H1 (cell line): ENCODE measurements at regions not wholly inside any gene's neighbourhood (a gene's known extent, or its start where the extent isn't known, plus 50 kb on each side); places are given as distances from the start of the nearest gene placed in this dataset.

ENCODE experiments used
- CTCF ChIA-PET: fragments of 300-600 bp; sonication (Branson Sonifier 250); formaldehyde crosslinking; loops from one replicate; lab custom pipeline; 2021; ENCODE audit not compliant: partially characterized antibody; lab: Charles Lee
- POLR2A ChIA-PET: fragments of 300-600 bp; sonication (Branson Sonifier 250); formaldehyde crosslinking; loops from one replicate; lab custom pipeline; 2021; ENCODE audit warnings: inconsistent platforms; ENCODE audit not compliant: partially characterized antibody; lab: Charles Lee
- DNase-seq, 2 experiments: peaks; one replicate each; pipeline versions ENCODE4 v3.0.0 to v3.0.0-alpha.2; 2010 to 2022; ENCODE audit warnings: low spot score in 2 of 2, low read depth in 1 of 2, mixed read lengths in 1 of 2
- FAIRE-seq: peaks from 2 replicates; lab custom pipeline; 2011; peaks lifted over from hg19 to GRCh38; lab: Jason Lieb, UNC
- H2AFZ ChIP-seq: 2 replicates; pipeline ENCODE4 v1.8.1; 2012; ENCODE audit warnings: low read length, inconsistent platforms
- H2AK5ac ChIP-seq: 2 replicates; pipeline ENCODE4 v1.6.1; 2013; ENCODE audit warnings: low read depth, low read length
- H2BK120ac ChIP-seq: replicated peaks from 2 replicates; pipeline ENCODE3; 2013; ENCODE audit warnings: low read depth, low read length, inconsistent platforms
- H2BK12ac ChIP-seq: 2 replicates; pipeline ENCODE4 v1.6.1; 2013; ENCODE audit warnings: low read depth, low read length
- H2BK15ac ChIP-seq: 2 replicates; pipeline ENCODE4 v1.6.1; 2013; ENCODE audit warnings: low read length
- H2BK20ac ChIP-seq: 2 replicates; pipeline ENCODE4 v1.6.1; 2013; ENCODE audit warnings: low read length
- H2BK5ac ChIP-seq: 2 replicates; pipeline ENCODE4 v1.6.1; 2013; ENCODE audit warnings: low read depth, low read length
- H3K14ac ChIP-seq: 2 replicates; pipeline ENCODE4 v1.6.1; 2013; ENCODE audit warnings: inconsistent platforms; ENCODE audit not compliant: insufficient read length
- H3K18ac ChIP-seq: 2 replicates; pipeline ENCODE4 v1.6.1; 2013; ENCODE audit warnings: low read length; ENCODE audit errors: extremely low read depth
- H3K23ac ChIP-seq: 2 replicates; pipeline ENCODE4 v1.6.1; 2013; ENCODE audit warnings: inconsistent platforms; ENCODE audit not compliant: insufficient read length
- H3K23me2 ChIP-seq: 2 replicates; pipeline ENCODE4 v1.6.1; 2013; ENCODE audit warnings: low read depth, low read length
- H3K27ac ChIP-seq: 2 replicates; pipeline ENCODE4 v1.6.1; 2011; ENCODE audit warnings: low read depth, low read length, inconsistent platforms
- H3K27me3 ChIP-seq, 4 experiments: replicated peaks in 1 of 4; 1 replicate in 1 of 4; 2 replicates in 3 of 4; pipeline versions ENCODE4 v1.6.1 to v1.8.1; 2011 to 2013; ENCODE audit warnings: low read length in 3 of 4, mild to moderate bottlenecking in 3 of 4, inconsistent platforms in 2 of 4, mixed read lengths in 2 of 4, moderate library complexity in 1 of 4; ENCODE audit not compliant: control insufficient read depth in 3 of 4, insufficient read depth in 3 of 4; ENCODE audit errors: extremely low read depth in 1 of 4
- H3K36me3 ChIP-seq, 4 experiments: 2 replicates each; pipeline versions ENCODE4 v1.6.1 to v1.8.1; 2011 to 2013; ENCODE audit warnings: mild to moderate bottlenecking in 4 of 4, low read length in 3 of 4, moderate library complexity in 2 of 4, control low read depth in 1 of 4, inconsistent platforms in 1 of 4; ENCODE audit not compliant: insufficient read depth in 4 of 4, control insufficient read depth in 2 of 4
- H3K4ac ChIP-seq: replicated peaks from 2 replicates; pipeline ENCODE3; 2013; ENCODE audit warnings: low read length, low read depth, mixed read lengths, inconsistent platforms; ENCODE audit not compliant: insufficient read length
- H3K4me1 ChIP-seq, 4 experiments: replicated peaks in 1 of 4; 1 replicate in 1 of 4; 2 replicates in 3 of 4; pipeline versions ENCODE4 v1.6.1 to v1.8.1; 2011 to 2013; ENCODE audit warnings: low read length in 3 of 4, inconsistent platforms in 2 of 4, mixed read lengths in 1 of 4; ENCODE audit not compliant: insufficient read depth in 4 of 4, control insufficient read depth in 3 of 4
- H3K4me2 ChIP-seq, 2 experiments: 2 replicates each; pipeline versions ENCODE4 v1.6.1 to v1.8.1; 2011 to 2013; ENCODE audit warnings: low read depth in 2 of 2, low read length in 2 of 2, control low read depth in 1 of 2, inconsistent platforms in 1 of 2, mild to moderate bottlenecking in 1 of 2; ENCODE audit not compliant: insufficient read depth in 1 of 2
- H3K4me3 ChIP-seq, 4 experiments: fragments of 200-600, 300-600 bp in 1 of 4; sonication (generic), shearing (Covaris generic), sonication (Bioruptor Twin) in 1 of 4; 2 replicates each; pipeline versions ENCODE4 v1.5.1 to v1.8.1; 2011 to 2016; ENCODE audit warnings: low read length in 4 of 4, low read depth in 3 of 4, control low read depth in 2 of 4, inconsistent platforms in 2 of 4, mild to moderate bottlenecking in 2 of 4, mixed read lengths in 1 of 4, moderate library complexity in 1 of 4; ENCODE audit not compliant: insufficient read depth in 2 of 4; ENCODE audit errors: extremely low read depth in 1 of 4
- H3K56ac ChIP-seq: replicated peaks from 2 replicates; pipeline ENCODE3; 2013; ENCODE audit warnings: low read depth, mild to moderate bottlenecking, mixed read lengths, low read length, inconsistent platforms; ENCODE audit not compliant: insufficient read length
- H3K79me1 ChIP-seq: 2 replicates; pipeline ENCODE4 v1.6.1; 2013; ENCODE audit warnings: low read depth, low read length, control low read depth
- H3K79me2 ChIP-seq, 2 experiments: 2 replicates each; pipeline versions ENCODE4 v1.6.1 to v1.8.1; 2012 to 2013; ENCODE audit warnings: low read length in 2 of 2, mild to moderate bottlenecking in 2 of 2, inconsistent platforms in 1 of 2; ENCODE audit not compliant: insufficient read depth in 2 of 2, control insufficient read depth in 1 of 2
- H3K9ac ChIP-seq, 4 experiments: replicated peaks in 1 of 4; 1 replicate in 1 of 4; 2 replicates in 3 of 4; pipeline versions ENCODE4 v1.6.1 to v1.8.1; 2011 to 2013; ENCODE audit warnings: low read depth in 3 of 4, low read length in 3 of 4, control low read depth in 2 of 4, mild to moderate bottlenecking in 2 of 4, moderate library complexity in 2 of 4, inconsistent platforms in 1 of 4; ENCODE audit errors: extremely low read depth in 1 of 4
- H3K9me3 ChIP-seq, 2 experiments: 2 replicates each; pipeline versions ENCODE4 v1.6.1 to v1.8.1; 2012 to 2013; ENCODE audit warnings: mild to moderate bottlenecking in 2 of 2, moderate library complexity in 2 of 2, control low read depth in 1 of 2, inconsistent platforms in 1 of 2, low read depth in 1 of 2, low read length in 1 of 2, mixed read lengths in 1 of 2; ENCODE audit not compliant: insufficient read depth in 2 of 2
- H4K20me1 ChIP-seq, 2 experiments: replicated peaks in 1 of 2; 2 replicates each; pipeline versions ENCODE3 to v1.8.1; 2011 to 2013; ENCODE audit warnings: inconsistent platforms in 2 of 2, low read length in 2 of 2, mild to moderate bottlenecking in 1 of 2; ENCODE audit not compliant: insufficient read depth in 2 of 2, control insufficient read depth in 1 of 2
- H4K5ac ChIP-seq: 2 replicates; pipeline ENCODE4 v1.6.1; 2013; ENCODE audit warnings: low read length, low read depth, mixed read lengths, inconsistent platforms; ENCODE audit not compliant: insufficient read length
- H4K8ac ChIP-seq: 2 replicates; pipeline ENCODE4 v1.8.0; 2013; ENCODE audit warnings: mild to moderate bottlenecking, moderate library complexity, low read length, inconsistent platforms; ENCODE audit not compliant: insufficient read depth; ENCODE audit errors: extremely low read depth
- H4K91ac ChIP-seq: replicated peaks from 2 replicates; pipeline ENCODE3; 2013; ENCODE audit warnings: low read length, mixed read lengths, inconsistent platforms; ENCODE audit not compliant: insufficient read length
- RAD21 ChIP-seq, 2 experiments: IDR thresholded peaks in 1 of 2; conservative IDR thresholded peaks in 1 of 2; 2 replicates each; pipeline ENCODE4 v1.6.1; 2011; ENCODE audit warnings: low read depth in 2 of 2, low read length in 2 of 2, improper control_type of control experiment in 1 of 2, inconsistent platforms in 1 of 2, mild to moderate bottlenecking in 1 of 2, moderate library complexity in 1 of 2
- ZNF274 ChIP-seq: IDR thresholded peaks from 2 replicates; pipeline ENCODE4 v1.7.0; 2012; ENCODE audit warnings: low read length, borderline replicate concordance; ENCODE audit errors: extremely low read depth
- WGBS, 2 experiments: shearing (Covaris generic) in 1 of 2; methylation state at CpG; one replicate each; pipeline versions ENCODE4 v1.1.6 to v1.1.7; 2013 to 2015; ENCODE audit warnings: low lambda C conversion rate in 2 of 2, mixed read lengths in 2 of 2, inconsistent platforms in 1 of 2, low coverage in 1 of 2, missing lambda C conversion rate in 1 of 2; ENCODE audit not compliant: insufficient replicate concordance in 2 of 2, insufficient coverage in 1 of 2, insufficient read length in 1 of 2; ENCODE audit errors: extremely low coverage in 1 of 2, missing lambda C conversion rate in 1 of 2; 5-methylcytosine and 5-hydroxymethylcytosine counted together

DNA sequence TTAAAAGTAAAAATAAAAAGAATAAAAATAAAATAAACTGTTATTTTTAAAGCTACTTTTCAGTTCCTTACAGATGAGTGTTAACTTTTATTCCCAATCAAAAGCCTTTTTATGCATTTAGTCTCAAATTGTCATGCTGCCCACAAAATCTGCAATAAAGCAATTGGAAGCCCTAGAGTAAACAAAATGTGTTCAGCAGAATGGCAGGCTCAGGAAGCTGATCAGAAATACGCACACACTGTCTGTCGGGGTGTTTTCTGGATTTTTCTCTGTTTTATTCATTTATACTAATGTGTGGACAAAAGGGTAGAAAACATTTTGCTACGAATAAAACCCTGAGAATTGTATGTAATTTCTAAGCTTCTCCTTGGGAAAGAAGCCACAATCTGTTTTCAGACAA, 162.8 kb downstream of the RCN1 start:
- Histone ChIP-seq H3K4me1 (no peaks in the 10 kb centered on the region), H3K18ac (no peak overlapping the region), H2BK20ac (no peak overlapping the region), H3K4ac (no peak overlapping the region), H3K23me2 (no peaks in the 10 kb centered on the region), H2AFZ (no peak overlapping the region), H3K79me1 (no peaks in the 10 kb centered on the region), H2BK12ac (no peak overlapping the region), H2BK120ac (no peak overlapping the region), H3K4me3 (no peak overlapping the region), H3K79me2 (no peaks in the 10 kb centered on the region), H3K23ac (no peak overlapping the region), H2AK5ac (no peak overlapping the region), H4K5ac (no peak overlapping the region), H2BK15ac (no peak overlapping the region), H3K9me3 (no peaks in the 10 kb centered on the region), H3K56ac (no peak overlapping the region), H4K91ac (no peak overlapping the region), H2BK5ac (no peak overlapping the region), H3K4me2 (no peak overlapping the region), H3K14ac (no peak overlapping the region), H4K20me1 (no peaks in the 10 kb centered on the region), H3K36me3 (no peaks in the 10 kb centered on the region), H3K27me3 (no peaks in the 10 kb centered on the region; a peak in 1 of 7 replicates), H3K27ac (no peak overlapping the region), H4K8ac (no peak overlapping the region), H3K9ac (no peak overlapping the region)
- 91% methylated on average over 3 of the region's 3 CpGs; no CpG with 5 or more reads in 1 of the 2 experiments for WGBS, 2 experiments
- no peak for FAIRE-seq
- ChIA-PET POLR2A (interaction anchor here (0.6 kb wide), 1 partner anchor 1481 kb away, joined by 3 read pairs; no protein-coding TSS in a partner anchor), CTCF (interaction anchor here (0.6 to 2.3 kb wide), 5 partner anchors 10 to 753 kb away, joined by 3 to 7 read pairs (median 4); no protein-coding TSS in a partner anchor)
- DNase-seq: no peak
- no peak for TF ChIP-seq ZNF274
- TF ChIP-seq RAD21 (IDR thresholded peaks at IDR 0.05 in 1 of 2, conservative IDR thresholded peaks at IDR 0.05 in 1 of 2; ENCODE audit: low read depth in 2 of 2, low read length in 2 of 2): no peak
